Gastrocnemius medialis (tissue), 4 donors: ENCODE measurements at regions not wholly inside any gene's neighbourhood (a gene's known extent, or its start where the extent isn't known, plus 50 kb on each side); places are given as distances from the start of the nearest gene placed in this dataset.

Experiments used
- CTCF ChIP-seq, 5 experiments: fragments of 450-650 bp in 3 of 5; fragments of 200-600 bp in 2 of 5; sonication (generic) in 2 of 5; IDR thresholded peaks in 4 of 5; conservative IDR thresholded peaks in 1 of 5; 1 replicate in 4 of 5; 2 replicates in 1 of 5; pipeline ENCODE4 v1.5.1; 2016 to 2019; ENCODE audit warnings: antibody characterized with exemption in 5 of 5, mild to moderate bottlenecking in 3 of 5, moderate library complexity in 3 of 5
- POLR2A ChIP-seq, 2 donors: fragments of 450-650 bp; IDR thresholded peaks; one replicate each; pipeline ENCODE4 v1.6.1; 2017; ENCODE audit warnings: antibody characterized with exemption in 2 of 2, mild to moderate bottlenecking in 2 of 2, moderate library complexity in 2 of 2

GRCh38 chr3:181935915-181936314 lies 224.2 kb downstream of the SOX2 start:
- TF ChIP-seq CTCF (IDR thresholded peaks at IDR 0.05 in 4 of 5, conservative IDR thresholded peaks at IDR 0.05 in 1 of 5) (no peak), POLR2A (IDR thresholded peaks at IDR 0.05) (no peak)
